ENCODE measurements at regions not wholly inside any gene's neighbourhood (a gene's known extent, or its start where the extent isn't known, plus 50 kb on each side); places are given as distances from the start of the nearest gene placed in this dataset.

DNA sequence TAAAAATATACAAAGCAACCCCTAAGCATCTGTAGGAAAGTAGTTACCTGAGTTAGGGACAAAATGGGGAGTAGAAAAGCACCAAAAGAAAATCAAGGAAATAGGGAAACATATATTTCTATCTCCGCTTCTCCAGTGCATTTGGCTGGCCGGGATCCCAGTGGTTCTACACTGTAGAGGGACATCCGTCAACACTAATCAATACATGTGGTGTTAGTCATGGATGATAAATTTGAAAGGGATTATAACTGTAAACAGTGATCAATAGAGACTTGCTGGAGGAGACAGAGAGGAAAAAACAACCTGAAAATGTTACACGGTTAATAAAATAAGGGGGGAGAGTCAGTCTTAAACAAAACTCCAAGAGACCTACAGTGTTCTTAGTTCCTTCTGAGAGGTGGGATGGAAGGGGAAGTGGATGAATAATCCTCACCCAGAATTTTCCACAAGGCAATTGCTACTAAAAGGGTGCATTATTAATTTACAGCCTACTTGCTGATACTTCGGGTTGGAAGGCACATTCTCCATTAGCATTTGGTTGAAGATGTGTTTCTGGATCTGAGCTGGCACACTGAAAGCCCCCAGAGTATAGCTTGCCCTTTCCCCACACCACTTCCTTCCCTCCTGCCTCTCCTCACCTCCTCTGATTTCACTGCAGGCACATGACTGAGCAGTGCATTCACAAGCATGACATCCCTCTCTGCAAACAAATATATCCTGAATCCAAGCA is 530.0 kb downstream of the BCL11A start:
- Histone ChIP-seq H3K27me3 (ENCODE audit: control insufficient read depth, insufficient read depth, low read length) (no peaks in the 10 kb centered on the region), H3K4me3 (ENCODE audit: low read depth, low read length) (no peak overlapping the region), H3K36me3 (ENCODE audit: control insufficient read depth, insufficient read depth, low read length) (no peaks in the 10 kb centered on the region)
- ChIA-PET CTCF (no interaction called here), POLR2A (no interaction called here)
- no peak for DNase-seq (ENCODE audit: low read depth)
- TF ChIP-seq CTCF (IDR thresholded peaks at IDR 0.05; ENCODE audit: insufficient read depth, low read depth, low read length): no peak

DNA sequence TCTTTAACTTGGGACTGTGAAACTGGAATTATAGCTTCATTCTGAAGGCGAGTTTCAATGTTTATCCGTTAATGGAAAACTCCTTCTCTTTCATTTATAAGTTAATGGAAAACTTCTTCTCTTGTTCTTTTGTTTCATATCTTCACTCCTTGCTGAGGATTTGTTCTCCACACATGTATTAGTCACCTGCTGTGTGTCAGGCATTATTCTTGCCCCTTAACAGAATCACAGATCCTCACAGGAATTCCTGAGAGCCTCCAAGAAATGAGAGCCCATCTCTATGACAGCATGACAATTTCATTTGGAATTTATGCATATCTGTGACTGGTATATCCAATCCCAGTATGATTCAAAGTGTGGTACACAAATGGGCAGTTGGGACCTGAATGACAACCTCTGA is 545.8 kb downstream of the BCL11A start:
- TF ChIP-seq CTCF (IDR thresholded peaks at IDR 0.05; ENCODE audit: insufficient read depth, low read depth, low read length): no peak
- ChIA-PET POLR2A (no interaction called here), CTCF (no interaction called here)
- no peak overlapping the region for H3K4me3 ChIP-seq (ENCODE audit: low read depth, low read length)
- no peaks in the 10 kb centered on the region for H3K36me3 ChIP-seq (ENCODE audit: control insufficient read depth, insufficient read depth, low read length)
- DNase-seq (ENCODE audit: low read depth): no peak
- no peaks in the 10 kb centered on the region for H3K27me3 ChIP-seq (ENCODE audit: control insufficient read depth, insufficient read depth, low read length)

- POLR2A ChIA-PET: no interaction called here
- no peaks in the 10 kb centered on the region for H3K27me3 ChIP-seq (ENCODE audit: control insufficient read depth, insufficient read depth, low read length)
- no peaks in the 10 kb centered on the region for H3K36me3 ChIP-seq (ENCODE audit: control insufficient read depth, insufficient read depth, low read length)
- no peak for DNase-seq (ENCODE audit: low read depth)
- TF ChIP-seq CTCF (IDR thresholded peaks at IDR 0.05; ENCODE audit: insufficient read depth, low read depth, low read length): no peak
- no peak overlapping the region for H3K4me3 ChIP-seq (ENCODE audit: low read depth, low read length)
- CTCF ChIA-PET: no interaction called here
Measured at GRCh38 chr2:60003076-60003475, 550.4 kb downstream of the BCL11A start.

DNA sequence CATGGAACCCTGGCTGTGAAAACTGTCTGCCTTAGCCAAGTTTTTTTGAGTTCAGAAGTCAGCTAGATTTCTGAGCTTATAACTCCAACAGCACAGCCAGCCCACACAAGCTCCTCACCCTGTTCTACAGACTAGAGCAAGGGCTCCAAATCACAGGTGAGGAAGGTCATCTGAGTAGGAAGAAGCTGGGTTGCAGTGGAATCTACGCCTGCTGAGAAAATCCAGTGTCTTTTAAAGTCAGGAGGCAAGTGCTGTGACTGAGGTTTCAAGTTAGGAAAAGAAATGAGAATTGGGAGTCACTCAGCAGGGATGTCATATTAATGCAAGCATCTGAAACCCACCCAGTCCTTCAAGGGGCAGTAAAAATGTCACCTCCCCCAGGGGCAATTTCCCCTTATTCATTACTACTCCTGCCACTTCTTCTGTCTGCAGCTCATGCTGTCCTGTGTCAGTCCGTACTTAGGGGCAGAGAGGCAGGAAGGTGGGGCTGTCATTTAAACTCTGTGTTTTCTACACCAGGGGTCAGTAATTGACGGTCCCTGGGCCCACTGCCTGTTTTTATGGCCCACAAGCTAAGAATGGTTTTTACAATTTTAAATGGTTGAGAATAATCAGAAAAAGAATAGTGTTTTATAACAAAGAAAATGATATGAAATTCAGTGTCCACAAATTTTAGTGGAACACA is 551.1 kb downstream of the BCL11A start:
- H3K36me3 ChIP-seq (ENCODE audit: control insufficient read depth, insufficient read depth, low read length): no peaks in the 10 kb centered on the region
- no peak for DNase-seq (ENCODE audit: low read depth)
- no peaks in the 10 kb centered on the region for H3K27me3 ChIP-seq (ENCODE audit: control insufficient read depth, insufficient read depth, low read length)
- H3K4me3 ChIP-seq (ENCODE audit: low read depth, low read length): no peak overlapping the region
- TF ChIP-seq CTCF (IDR thresholded peaks at IDR 0.05; ENCODE audit: insufficient read depth, low read depth, low read length): no peak
- POLR2A ChIA-PET: no interaction called here
- CTCF ChIA-PET: no interaction called here

DNA sequence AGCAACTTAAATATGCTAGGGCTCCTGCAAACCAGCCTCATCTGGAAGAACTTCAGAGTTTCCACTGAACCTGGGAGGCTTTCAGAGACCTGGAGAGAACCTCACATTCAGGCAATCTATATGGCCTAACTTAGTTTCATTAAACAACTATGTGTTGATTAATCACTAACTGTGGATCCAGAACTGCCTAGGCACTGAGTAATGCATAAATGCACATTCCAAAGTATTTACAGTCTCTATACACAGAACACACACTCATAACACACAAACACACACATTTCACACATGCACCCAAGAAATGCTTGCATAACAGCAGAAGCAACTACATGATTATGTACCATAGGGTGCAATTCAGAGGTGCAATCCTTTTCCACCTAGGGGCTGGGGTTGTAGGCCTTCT is 552.8 kb downstream of the BCL11A start:
- ChIA-PET POLR2A (no interaction called here), CTCF (no interaction called here)
- H3K36me3 ChIP-seq (ENCODE audit: control insufficient read depth, insufficient read depth, low read length): no peaks in the 10 kb centered on the region
- no peak for DNase-seq (ENCODE audit: low read depth)
- no peaks in the 10 kb centered on the region for H3K27me3 ChIP-seq (ENCODE audit: control insufficient read depth, insufficient read depth, low read length)
- TF ChIP-seq CTCF (IDR thresholded peaks at IDR 0.05; ENCODE audit: insufficient read depth, low read depth, low read length): no peak
- H3K4me3 ChIP-seq (ENCODE audit: low read depth, low read length): no peak overlapping the region
